Caco-2 (cell line): ENCODE measurements at regions not wholly inside any gene's neighbourhood (a gene's known extent, or its start where the extent isn't known, plus 50 kb on each side); places are given as distances from the start of the nearest gene placed in this dataset.

Source experiments
- BruUV-seq: library from RNA; stranded (reverse); fragments of 400-500 nt; replicated peaks from 2 replicates; lab custom pipeline; 2021; lab: Mats Ljungman, UMichigan
- CTCF ChIA-PET: fragments of 300-600 bp; sonication (Branson Sonifier 250); formaldehyde crosslinking; loops from one replicate; lab custom pipeline; 2022; ENCODE audit warnings: antibody characterized with exemption; lab: Charles Lee
- POLR2A ChIA-PET: fragments of 300-600 bp; sonication (Branson Sonifier 250); formaldehyde crosslinking; loops from one replicate; lab custom pipeline; 2022; ENCODE audit warnings: antibody characterized with exemption; lab: Charles Lee
- DNase-seq, 2 experiments: peaks; one replicate each; pipeline versions ENCODE4 v3.0.0 to v3.0.0-alpha.2; 2020 to 2022
- H3K27me3 ChIP-seq: replicated peaks from 2 replicates; pipeline ENCODE4 v1.6.0; 2011; ENCODE audit warnings: low read length; ENCODE audit not compliant: control insufficient read depth, insufficient read depth
- H3K36me3 ChIP-seq: 2 replicates; pipeline ENCODE4 v1.5.1; 2011; ENCODE audit warnings: low read length; ENCODE audit not compliant: control insufficient read depth, insufficient read depth
- H3K4me1 ChIP-seq: fragments of 250-450 bp; sonication (Bioruptor Pico); 2 replicates; pipeline ENCODE4 v1.5.1; 2020; ENCODE audit warnings: mild to moderate bottlenecking
- H3K4me3 ChIP-seq: 2 replicates; pipeline ENCODE4 v1.5.1; 2011; ENCODE audit warnings: low read depth, mild to moderate bottlenecking, control low read depth, low read length
- H3K9me3 ChIP-seq: fragments of 250-450 bp; sonication (Bioruptor Pico); 2 replicates; pipeline ENCODE4 v1.5.1; 2020; ENCODE audit warnings: mild to moderate bottlenecking, moderate library complexity
- H3K27ac Mint-ChIP-seq: one replicate; pipeline ENCODE4 v1.8.0; 2022; ENCODE audit warnings: mixed read lengths; ENCODE audit not compliant: unreplicated experiment
- H3K27me3 Mint-ChIP-seq: one replicate; pipeline ENCODE4 v1.8.0; 2022; ENCODE audit warnings: mixed read lengths; ENCODE audit not compliant: insufficient read depth, unreplicated experiment
- H3K36me3 Mint-ChIP-seq: one replicate; pipeline ENCODE4 v1.8.0; 2022; ENCODE audit warnings: mild to moderate bottlenecking, mixed read lengths; ENCODE audit not compliant: insufficient read depth, unreplicated experiment
- H3K4me1 Mint-ChIP-seq: one replicate; pipeline ENCODE4 v1.8.0; 2022; ENCODE audit warnings: low read depth, mixed read lengths; ENCODE audit not compliant: unreplicated experiment
- H3K4me3 Mint-ChIP-seq: one replicate; pipeline ENCODE4 v1.8.0; 2022; ENCODE audit warnings: mild to moderate bottlenecking, moderate library complexity, mixed read lengths; ENCODE audit not compliant: unreplicated experiment
- H3K9me3 Mint-ChIP-seq: one replicate; pipeline ENCODE4 v1.8.0; 2022; ENCODE audit warnings: mixed read lengths; ENCODE audit not compliant: unreplicated experiment
- CTCF ChIP-seq, 2 experiments: fragments of 200-600 bp in 1 of 2; IDR thresholded peaks; 1 replicate in 1 of 2; 2 replicates in 1 of 2; pipeline versions ENCODE4 v1.5.1 to v1.8.0; 2011 to 2022; ENCODE audit warnings: antibody characterized with exemption in 1 of 2, control low read depth in 1 of 2, inconsistent platforms in 1 of 2, low read depth in 1 of 2, low read length in 1 of 2, mild to moderate bottlenecking in 1 of 2, moderate library complexity in 1 of 2; ENCODE audit not compliant: insufficient read depth in 1 of 2, severe bottlenecking in 1 of 2, unreplicated experiment in 1 of 2
- intact Hi-C: fragments of 100-400 bp; cut with micrococcal nuclease; formaldehyde crosslinking; loops from one replicate; pipeline ENCODE4 v1.10.0; 2022; ENCODE audit not compliant: unreplicated experiment

- H3K4me3 Mint-ChIP-seq, result peak overlapping the region; percentile 35
- H3K27me3 Mint-ChIP-seq, result peaks cover 5% of the 10 kb centered on the region
- H3K4me1 Mint-ChIP-seq, result no peaks in the 10 kb centered on the region
- no peaks in the 10 kb centered on the region for H3K36me3 Mint-ChIP-seq
- no TSS peak for BruUV-seq
- ChIA-PET POLR2A (no interaction called here), CTCF (no interaction called here)
- no peaks in the 10 kb centered on the region for H3K27me3 ChIP-seq
- no peak for DNase-seq
- H3K9me3 Mint-ChIP-seq, result no peaks in the 10 kb centered on the region
- intact Hi-C loops, result no loop called here
- no peak for TF ChIP-seq CTCF (IDR thresholded peaks at IDR 0.05; ENCODE audit: insufficient read depth in 1 of 2, low read depth in 1 of 2, low read length in 1 of 2, severe bottlenecking in 1 of 2, unreplicated experiment in 1 of 2)
- no peaks in the 10 kb centered on the region for H3K36me3 ChIP-seq
- no peaks in the 10 kb centered on the region for H3K9me3 ChIP-seq
- H3K4me1 ChIP-seq, result peaks cover 11% of the 10 kb centered on the region
- H3K27ac Mint-ChIP-seq, result peak overlapping the region; percentile 76
- H3K4me3 ChIP-seq, result no peak overlapping the region
Measured at GRCh38 chr2:238700506-238701340, 147.2 kb upstream of the TWIST2 start.

- Histone ChIP-seq H3K4me3 (no peak overlapping the region), H3K9me3 (no peaks in the 10 kb centered on the region), H3K4me1 (peaks cover 11% of the 10 kb centered on the region), H3K36me3 (no peaks in the 10 kb centered on the region), H3K27me3 (no peaks in the 10 kb centered on the region)
- H3K4me1 Mint-ChIP-seq, result no peaks in the 10 kb centered on the region
- H3K27me3 Mint-ChIP-seq, result peaks cover 5% of the 10 kb centered on the region
- TF ChIP-seq CTCF (IDR thresholded peaks at IDR 0.05; ENCODE audit: insufficient read depth in 1 of 2, low read depth in 1 of 2, low read length in 1 of 2, severe bottlenecking in 1 of 2, unreplicated experiment in 1 of 2), result no peak
- H3K4me3 Mint-ChIP-seq, result no peak overlapping the region
- ChIA-PET CTCF (no interaction called here), POLR2A (no interaction called here)
- H3K27ac Mint-ChIP-seq, result no peak overlapping the region
- H3K9me3 Mint-ChIP-seq, result no peaks in the 10 kb centered on the region
- DNase-seq, result no peak
- BruUV-seq, result no TSS peak
- intact Hi-C loops, result no loop called here
- H3K36me3 Mint-ChIP-seq, result no peaks in the 10 kb centered on the region
Measured at GRCh38 chr2:238701341-238702206, 146.3 kb upstream of the TWIST2 start.

- TF ChIP-seq CTCF (IDR thresholded peaks at IDR 0.05; ENCODE audit: insufficient read depth in 1 of 2, low read depth in 1 of 2, low read length in 1 of 2, severe bottlenecking in 1 of 2, unreplicated experiment in 1 of 2), result no peak
- Histone ChIP-seq H3K36me3 (no peaks in the 10 kb centered on the region), H3K27me3 (no peaks in the 10 kb centered on the region), H3K4me3 (no peak overlapping the region), H3K9me3 (no peaks in the 10 kb centered on the region), H3K4me1 (peaks cover 11% of the 10 kb centered on the region)
- POLR2A ChIA-PET, result no interaction called here
- DNase-seq, result no peak
- Mint-ChIP-seq H3K9me3 (no peaks in the 10 kb centered on the region), H3K4me3 (no peak overlapping the region), H3K4me1 (no peaks in the 10 kb centered on the region), H3K27me3 (peaks cover 5% of the 10 kb centered on the region), H3K27ac (no peak overlapping the region), H3K36me3 (no peaks in the 10 kb centered on the region)
- BruUV-seq, result no TSS peak
- CTCF ChIA-PET, result no interaction called here
- intact Hi-C loops, result no loop called here
Measured at GRCh38 chr2:238702276-238703052, 145.4 kb upstream of the TWIST2 start.
